Occipital lobe (tissue), 1 donor: ENCODE measurements at regions not wholly inside any gene's neighbourhood (a gene's known extent, or its start where the extent isn't known, plus 50 kb on each side); places are given as distances from the start of the nearest gene placed in this dataset.
A peak's percentile ranks its signal among the peaks of the same experiment; 100 is the strongest.
"Not testable (repeated sequence)": the region's sequence is repeated elsewhere in the genome, so short reads cannot be mapped to it uniquely, and the experiment has no call there.

Experiments used
- DNase-seq: peaks from one replicate; lab custom pipeline; 2025; lab: John Stamatoyannopoulos, UW

DNA sequence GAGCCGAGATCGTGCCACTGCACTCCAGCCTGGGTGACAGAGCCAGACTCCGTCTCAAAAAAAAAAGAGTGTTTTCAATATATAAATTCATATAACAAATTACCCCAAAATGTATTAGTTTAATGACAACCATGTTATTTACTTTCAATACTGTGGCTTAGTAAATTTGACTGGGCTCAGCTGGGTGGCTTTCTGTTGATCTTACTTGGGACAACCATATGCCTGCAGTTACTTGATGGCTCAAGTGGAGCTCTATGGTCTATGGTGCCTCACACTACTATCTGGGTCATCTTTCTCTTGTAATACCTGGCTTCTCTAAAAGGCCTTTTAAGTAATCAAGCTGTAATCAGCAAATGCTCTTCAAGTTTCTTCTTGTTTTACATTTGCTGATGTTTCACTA is 341.5 kb upstream of the SPHKAP start:
- DNase-seq, result no peak

DNA sequence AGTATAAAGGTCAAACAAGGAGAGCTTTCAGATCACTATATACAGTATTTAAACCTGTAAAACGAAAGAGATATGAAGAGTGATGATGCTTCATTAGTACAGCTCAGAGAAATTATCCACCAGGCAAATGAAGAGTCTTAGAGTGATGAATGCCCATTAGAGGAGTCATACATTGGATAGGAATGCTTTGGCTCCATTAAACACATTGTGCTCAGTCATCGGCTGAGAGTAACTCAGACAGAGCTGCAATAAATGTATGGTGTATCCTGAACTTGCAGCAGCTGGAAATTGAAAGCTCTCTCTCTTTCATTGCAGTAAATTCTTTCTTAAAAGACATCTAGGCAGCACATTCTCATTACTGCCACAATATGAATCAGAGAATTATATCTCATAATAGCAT is 340.8 kb upstream of the SPHKAP start:
- DNase-seq, result no peak

DNA sequence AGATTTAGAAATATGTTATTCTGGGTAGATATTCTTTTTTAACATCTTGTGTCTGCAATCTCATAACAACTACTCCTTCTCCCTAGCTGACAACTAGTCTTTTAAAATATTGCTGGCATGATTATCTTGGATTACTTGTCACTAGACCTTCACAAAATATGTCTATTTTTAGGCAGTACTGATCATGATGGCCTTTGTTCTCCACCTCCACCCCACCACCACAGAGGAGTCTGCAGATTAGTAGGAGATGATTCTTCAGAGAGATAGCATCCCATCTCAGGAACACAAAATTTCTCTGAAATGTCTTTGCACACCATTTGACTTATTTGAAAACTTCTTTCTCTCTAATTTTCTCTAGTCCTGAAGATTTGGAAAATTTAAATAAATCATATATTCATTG is 338.1 kb upstream of the SPHKAP start:
- no peak for DNase-seq

DNA sequence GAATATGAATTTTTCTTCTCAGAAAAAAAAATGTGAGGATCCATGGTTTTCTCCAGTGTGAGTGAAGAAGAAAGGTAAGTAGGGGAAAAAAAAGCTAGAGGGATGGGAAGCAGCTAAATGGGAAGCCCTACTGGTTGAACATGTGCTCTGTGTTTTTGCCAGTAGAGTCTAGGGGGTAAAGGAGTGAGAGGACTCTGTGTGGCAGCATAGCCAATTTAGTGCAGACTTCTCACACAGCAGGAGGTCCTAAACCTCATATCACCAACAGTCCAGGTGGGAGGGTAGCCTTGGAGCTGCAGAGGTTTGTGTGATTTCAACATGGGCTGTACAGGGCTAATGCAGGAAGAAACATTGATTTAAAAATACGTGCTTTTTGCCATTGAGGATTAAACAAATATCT is 334.5 kb upstream of the SPHKAP start:
- no peak for DNase-seq

DNA sequence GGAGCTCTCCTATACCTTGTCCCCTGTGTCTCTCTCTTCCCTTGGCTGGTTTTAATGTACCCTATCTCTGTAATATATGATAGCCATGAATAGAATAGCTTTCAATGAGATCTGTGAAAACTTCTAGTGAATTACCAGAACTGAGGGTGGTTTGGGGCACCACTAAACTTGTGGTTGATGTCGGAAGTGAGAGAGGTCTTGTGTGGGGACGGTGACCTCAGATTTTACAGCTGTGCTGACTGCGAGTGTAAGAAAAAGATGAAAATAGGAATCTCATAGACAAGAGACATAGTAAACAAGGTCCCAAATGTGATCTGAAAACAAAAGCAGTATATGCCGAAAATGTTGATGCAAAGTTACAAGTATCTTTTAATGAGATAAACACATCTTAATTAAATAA is 332.0 kb upstream of the SPHKAP start:
- DNase-seq, result not testable (repeated sequence)

DNA sequence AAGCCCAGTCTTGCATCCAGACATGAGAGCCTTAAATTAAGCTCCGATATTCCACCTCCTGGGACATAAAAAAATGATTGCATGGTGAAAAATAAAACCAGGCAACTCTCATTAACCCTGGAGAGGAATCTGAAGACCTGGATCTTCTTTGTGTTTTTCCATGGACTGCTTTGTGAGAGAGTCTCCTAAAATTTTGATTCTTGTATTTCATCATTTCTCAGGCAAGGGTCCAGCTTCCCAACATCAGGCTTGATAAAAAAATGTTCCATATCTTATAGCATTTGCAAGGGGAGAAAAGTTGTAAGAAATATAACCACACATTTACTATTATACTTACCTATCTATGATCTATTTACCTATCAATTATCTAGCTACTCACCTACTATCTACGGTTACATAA is 327.5 kb upstream of the SPHKAP start:
- DNase-seq, result no peak

DNA sequence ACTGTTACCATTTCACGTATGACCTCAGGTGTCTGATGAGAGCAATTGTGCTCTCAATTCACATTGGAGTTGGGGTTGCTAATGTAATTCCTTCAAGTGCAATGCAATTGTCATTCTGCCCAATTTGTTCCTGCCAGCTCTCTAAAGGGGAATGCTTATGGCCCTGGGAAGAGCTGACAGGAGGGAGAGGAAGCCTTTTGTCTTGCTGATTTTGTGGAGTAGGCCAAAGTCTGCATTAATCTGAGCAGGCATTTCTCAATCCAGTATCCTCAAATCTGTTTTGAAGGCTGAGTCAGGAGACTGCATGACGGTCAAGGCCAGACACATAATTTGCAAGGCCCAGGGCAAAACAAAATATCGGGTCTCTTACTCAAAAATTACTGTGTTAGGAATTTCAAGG is 326.4 kb upstream of the SPHKAP start:
- DNase-seq, result no peak

DNA sequence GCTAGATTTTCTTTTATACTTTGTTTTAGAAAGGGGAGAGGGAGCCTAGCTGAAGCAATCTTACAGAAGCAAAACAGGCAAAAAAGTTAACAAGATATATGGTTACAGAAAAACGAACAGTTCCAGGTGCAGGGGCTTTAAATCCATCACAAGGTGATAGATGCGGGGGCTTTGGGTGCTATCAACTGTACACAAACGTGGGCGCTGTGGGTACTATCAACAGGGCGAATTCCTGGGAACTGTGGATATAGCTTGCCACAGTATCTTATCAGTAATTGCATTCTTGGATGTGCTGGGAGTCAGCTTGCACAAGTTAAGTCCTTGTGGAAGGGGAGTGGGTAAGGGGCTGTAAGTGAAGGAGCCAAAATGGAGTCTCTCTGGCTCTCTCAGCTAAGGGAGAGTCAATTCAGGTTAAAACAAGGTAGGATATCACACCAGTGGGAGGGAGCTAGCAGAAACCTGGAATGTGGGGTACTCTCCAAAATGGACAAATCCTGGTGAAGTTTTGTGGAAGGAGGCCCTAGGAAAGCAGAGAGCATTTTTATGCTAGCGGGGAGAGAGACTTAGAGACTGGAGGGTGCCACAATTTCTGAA is 325.8 kb upstream of the SPHKAP start:
- no peak for DNase-seq

DNA sequence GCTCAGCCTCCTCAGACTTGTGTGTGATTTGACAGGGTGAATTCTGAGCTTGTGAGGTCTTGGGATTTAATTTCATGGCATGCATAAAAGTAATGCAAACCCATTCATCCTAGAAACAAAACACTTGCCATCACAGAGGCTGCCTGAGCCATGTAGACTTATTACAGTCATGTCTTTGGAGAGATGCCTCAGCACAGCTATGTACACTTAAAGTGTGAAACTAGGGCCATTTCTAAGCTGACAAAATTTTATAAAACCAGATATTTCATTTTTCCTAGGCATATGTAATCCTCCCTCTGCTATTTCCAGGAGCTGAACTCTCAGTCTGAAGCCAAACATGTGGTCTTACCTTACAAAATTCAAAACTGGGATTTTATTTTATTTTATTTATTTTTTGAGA is 322.2 kb upstream of the SPHKAP start:
- DNase-seq, result no peak

DNA sequence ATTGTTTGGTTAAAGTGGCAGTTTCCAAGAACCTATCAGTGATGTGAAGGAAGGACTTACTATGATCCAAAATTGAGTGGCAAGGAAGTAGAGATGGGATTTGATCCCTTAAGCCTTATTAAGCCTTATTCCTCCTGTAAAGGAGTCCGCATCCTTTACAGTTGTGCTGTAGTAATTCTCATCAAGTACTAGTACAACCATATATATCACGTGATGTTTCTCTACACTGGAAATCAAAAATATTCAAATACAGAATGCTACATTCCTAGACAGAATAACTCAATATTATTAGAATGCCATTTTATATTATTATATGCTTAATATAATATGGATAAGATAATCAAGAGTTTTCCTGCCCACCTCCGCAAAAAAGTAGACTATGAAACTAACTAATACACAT is 312.4 kb upstream of the SPHKAP start:
- no peak for DNase-seq

DNA sequence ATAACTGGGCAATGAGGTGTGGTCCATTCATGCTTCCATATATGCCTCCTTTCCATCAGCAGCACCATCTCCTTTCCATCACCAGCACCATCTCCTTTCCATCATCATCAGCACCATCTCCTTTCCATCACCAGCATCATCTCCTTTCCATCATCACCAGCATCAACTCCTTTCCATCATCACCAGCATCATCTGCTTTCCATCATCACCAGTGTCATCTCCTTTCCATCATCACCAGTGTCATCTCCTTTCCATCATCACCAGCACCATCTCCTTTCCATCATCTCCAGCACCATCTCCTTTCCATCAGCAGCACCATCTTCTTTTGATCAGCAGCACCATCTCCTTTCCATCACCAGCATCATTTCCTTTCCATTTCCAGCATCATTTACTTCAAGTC is 297.5 kb upstream of the SPHKAP start:
- no peak for DNase-seq

DNA sequence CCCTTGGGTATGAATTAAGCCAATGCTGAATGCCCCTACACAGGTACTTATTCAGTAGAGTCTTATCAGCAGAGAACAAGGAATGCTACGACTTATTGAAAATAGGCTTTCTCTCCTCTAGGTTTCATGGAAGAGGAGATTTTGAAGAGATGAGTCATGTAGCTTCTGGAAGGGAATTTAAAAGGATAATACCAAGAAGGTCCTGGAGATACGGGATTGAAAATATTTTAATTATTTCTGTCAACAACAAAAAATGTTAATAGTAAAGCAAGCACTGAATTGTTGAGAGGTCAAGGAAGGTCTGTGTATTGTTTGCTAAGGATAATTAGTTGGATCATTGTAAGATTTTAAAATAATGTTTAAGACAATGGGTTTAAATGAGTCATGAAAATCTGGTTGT is 293.0 kb upstream of the SPHKAP start:
- DNase-seq, result no peak

DNA sequence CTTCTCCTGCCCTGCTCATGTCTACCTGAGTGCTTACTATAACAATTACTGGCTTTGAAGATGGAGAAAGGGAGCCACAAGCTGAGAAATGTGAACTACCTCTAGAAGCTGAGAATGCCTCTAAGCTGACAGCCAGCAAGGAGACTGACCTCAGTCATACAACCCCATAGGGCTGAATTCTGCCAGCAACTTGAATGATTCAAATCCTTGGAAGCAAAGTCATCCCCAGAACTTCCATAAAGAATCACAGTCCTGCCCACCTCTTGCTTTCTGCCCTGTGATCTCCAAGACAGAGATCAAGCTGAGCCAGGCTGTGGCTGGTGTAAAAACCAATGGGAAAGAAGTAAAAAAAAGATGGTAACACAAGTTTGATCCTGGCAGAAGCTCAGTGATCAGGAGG is 288.2 kb upstream of the SPHKAP start:
- DNase-seq, result no peak

DNA sequence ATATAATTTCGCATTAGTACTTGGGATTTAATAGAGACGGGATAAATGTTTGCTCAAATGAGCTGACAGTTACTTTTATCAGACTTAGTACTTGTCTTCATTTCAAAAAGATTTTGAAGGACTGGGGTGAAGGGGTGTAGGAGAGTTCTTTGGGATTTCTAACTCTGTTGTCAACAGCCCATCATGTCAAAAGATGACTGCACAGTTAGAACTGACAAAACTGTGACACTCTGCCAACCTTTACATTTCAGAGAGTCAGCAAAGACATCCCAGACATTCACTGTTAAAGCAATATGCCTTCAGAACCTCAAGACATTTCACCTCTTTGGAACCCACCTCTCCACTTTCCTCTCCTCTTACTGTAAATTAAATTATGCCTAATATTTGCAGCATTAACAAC is 285.4 kb upstream of the SPHKAP start:
- no peak for DNase-seq

DNA sequence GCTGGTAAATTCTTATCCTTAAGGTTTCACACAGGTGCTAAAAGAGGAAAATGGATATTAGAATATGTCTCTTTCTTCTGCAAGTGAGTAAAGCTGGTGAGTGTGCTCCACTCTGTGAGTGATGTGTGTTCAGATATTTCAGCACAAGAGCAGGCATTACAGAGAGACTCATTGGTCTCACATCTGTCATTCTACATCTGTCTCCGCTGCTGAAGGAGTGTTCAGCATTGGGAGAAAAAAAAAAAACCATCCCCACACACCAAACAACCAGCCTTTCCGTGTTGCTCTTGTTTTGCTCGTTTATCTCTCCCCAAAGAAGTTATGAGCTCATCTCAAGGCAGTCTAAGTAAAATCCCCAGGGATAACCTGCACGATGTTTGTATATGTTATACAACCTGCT is 283.9 kb upstream of the SPHKAP start:
- no peak for DNase-seq

DNA sequence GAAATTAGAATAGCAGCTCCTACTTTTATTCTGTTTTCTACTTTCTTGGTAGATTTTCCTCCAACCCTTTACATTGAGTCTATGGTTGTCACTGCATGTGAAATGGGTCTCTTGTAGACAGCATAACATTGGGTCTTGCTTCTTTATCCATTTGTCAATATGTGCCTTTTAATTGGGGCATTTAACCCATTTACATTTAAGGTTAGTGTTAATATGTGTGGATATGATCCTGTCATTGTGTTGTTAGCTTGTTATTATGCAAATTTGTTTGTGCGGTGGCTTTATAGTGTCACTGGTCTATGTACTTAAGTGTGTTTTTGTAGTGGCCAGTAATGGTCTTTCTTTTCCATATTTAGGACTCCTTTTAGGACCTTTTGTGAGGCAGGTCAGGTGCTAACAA is 276.9 kb upstream of the SPHKAP start:
- DNase-seq, result no peak

DNA sequence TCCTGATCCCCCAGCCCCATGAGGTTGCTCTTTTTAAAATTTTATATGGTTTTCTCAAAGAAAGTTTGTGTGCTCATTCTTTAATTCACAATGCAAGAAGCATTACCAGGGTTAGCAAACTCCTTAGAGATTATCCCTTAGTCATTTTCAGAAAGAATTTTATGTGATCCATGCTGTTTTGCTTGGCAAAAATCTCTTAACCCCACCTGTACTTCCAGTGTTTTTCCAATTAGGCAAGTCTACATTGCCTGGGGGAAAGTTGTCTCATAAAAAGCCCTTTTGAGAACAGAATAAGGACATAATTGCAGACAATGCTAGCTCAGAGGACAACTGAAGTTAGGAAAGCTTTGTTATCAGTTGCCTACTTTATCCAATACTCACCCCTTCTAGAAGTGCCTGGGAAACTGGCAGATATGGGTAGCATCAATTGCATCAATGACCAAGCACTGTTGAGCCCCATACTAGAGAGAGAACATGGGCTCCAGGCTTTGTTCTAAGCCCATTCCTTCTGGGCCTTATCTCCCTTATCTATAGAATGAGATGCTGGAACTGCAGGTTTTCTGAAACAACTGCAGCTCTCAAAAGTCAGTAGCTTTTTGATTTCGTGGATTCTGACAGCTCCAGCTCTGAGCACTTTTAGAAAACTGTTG is 265.9 kb upstream of the SPHKAP start:
- no peak for DNase-seq

DNA sequence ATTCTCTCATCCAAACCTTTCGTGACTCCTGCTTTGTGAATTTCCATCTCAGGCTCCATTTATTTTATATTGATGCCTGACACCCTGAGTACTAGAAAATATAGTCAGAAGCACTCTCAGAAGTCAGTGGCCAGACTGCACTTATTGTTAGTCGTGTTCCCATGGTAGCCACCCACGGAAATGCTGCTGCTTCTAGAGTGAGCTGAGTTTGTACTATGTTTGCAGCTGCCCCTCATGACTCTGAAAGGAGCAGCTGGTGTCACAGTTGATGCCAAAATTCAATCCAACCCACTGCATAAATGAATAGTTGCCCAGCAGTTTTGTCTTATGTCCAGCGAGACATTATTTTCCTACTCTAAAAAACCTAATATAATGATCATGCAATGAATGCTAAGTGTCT is 265.2 kb upstream of the SPHKAP start:
- peak; percentile 44 for DNase-seq

DNA sequence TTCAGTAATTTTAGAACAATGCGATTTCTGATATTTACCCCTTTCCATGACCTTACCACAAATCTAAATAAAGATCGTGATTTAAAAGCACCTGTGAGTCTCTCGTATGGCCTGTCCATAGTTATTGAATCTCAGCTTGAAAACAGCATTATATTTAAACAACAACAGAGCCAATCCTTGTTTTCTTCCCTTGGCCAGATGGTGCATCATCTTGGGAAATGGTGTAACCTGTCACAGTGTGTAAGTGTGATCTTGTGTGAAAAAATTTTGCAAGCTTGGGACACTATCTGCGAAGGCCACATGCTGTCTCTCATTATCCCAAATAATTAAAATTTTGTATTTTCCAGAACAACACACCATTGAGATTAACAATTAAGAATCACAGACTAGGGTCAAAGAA is 262.7 kb upstream of the SPHKAP start:
- no peak for DNase-seq

DNA sequence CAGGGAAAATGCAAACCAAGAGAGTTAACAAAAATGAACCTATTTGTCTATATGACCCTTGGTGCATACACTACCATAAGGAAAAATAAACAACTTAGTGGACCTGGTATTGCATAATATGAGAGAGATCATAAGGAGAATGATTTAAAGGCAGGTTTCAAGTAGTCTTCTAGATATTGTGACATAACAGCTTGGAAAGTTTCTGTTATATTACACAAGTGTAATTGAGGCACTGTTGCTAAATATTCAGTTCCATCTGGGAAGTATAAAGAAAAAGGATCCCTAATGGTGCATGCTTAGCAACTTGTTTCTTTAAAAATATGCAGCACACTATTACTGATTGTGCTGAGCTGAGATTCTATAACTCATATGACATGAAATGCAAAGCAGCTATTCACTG is 252.2 kb upstream of the SPHKAP start:
- DNase-seq, result no peak

DNA sequence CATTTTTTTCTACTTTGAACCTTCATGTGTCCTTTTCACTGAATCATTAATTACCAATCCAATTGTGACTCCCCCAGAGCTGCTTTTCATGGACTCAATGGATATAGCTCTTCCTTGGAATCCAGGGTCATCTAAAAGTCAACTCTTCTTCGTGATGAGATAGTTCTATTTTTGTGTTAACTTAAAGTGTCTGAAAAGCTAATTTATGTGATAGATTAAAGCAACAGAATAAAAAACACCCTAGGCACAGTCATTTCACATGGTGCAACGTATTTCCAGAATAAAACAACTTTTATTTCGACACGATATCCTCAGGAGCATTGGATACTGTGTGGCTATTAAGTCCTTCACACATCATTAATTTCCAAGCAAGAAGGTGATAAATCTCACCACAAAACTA is 250.6 kb upstream of the SPHKAP start:
- no peak for DNase-seq

DNA sequence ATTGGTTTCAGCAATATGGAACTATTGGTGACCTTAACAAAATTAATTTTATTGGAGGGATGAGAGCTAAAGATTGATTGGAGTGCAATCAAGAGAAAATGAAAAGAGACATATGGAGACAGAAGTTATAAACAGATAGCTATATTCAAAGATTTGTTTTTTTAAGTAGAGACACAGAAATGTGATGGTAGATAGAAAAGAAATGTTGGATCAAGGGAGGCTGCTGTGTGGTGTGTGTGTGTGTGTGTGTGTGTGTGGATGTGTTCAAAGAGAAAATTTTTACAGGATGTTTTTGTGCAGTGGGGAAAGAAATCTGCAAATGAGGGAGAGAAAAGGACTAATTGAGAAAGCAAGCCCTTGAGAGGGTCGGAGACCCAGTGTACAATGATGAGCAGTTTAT is 249.5 kb upstream of the SPHKAP start:
- no peak for DNase-seq

DNA sequence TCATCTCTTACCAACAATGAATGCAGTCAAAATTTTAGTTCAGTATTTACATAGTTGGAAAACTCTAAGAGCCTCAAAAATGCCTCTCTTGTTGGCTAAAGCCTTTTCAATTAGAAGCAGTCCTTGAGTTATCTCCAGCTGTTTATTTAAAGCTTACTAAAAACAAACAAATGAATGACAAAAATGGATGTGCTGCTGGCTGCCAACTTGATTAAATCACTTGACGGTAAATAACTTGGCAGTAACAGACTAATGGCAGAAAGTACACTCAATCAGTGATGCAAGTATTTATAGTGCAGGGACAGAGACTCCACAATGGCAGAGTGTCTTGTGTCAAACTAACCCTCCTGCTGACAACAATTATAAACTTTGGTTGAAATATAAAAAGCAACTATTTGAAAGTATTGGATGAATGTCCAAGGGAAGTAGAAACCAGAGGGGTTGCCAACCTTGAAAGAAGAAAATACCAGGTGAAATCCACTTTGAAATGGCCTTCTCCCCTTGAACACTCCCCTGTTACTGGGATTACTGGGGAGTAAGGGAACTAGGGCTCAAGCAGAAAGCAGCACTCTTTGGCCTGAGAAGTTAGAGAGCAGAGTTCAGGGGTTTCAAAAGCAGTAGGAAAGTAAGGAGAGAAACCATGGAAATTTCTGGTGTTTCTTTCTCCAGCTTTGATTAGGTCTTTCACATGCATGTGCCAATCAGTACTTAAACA is 245.2 kb upstream of the SPHKAP start:
- no peak for DNase-seq
